ENCODE measurements at regions not wholly inside any gene's neighbourhood (a gene's known extent, or its start where the extent isn't known, plus 50 kb on each side); places are given as distances from the start of the nearest gene placed in this dataset.

DNA sequence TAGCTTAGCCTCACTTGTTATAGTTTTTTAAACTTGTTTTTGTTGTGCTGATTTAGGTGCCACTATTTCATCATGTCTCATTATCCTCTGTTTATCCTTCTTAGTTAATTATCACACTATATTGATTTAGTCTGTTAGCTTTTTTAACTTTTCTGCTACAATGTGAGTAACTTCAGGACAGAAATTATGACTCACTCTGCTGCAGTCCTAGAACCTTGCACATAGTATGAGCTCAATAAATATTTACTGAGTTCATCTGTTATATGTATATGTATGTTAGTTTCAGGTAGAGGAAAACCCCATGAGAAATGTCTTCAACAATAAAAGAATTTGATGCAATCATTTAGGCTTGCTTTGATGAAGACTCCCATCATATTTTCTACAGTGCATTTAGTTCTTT, 224.3 kb upstream of the NAV3 start:
- TF ChIP-seq CTCF (IDR thresholded peaks at IDR 0.05) (no peak), RCOR1 (IDR thresholded peaks at IDR 0.05; ENCODE audit: low read length) (no peak), SMC3 (IDR thresholded peaks at IDR 0.05; ENCODE audit: low read depth, low read length) (no peak), SIN3A (IDR thresholded peaks at IDR 0.05; ENCODE audit: borderline replicate concordance, low read depth, low read length) (no peak), CHD2 (IDR thresholded peaks at IDR 0.05; ENCODE audit: low read length, partially characterized antibody) (no peak), GABPA (IDR thresholded peaks at IDR 0.05; ENCODE audit: low read depth) (no peak), TEAD4 (IDR thresholded peaks at IDR 0.05; ENCODE audit: borderline replicate concordance, insufficient read depth) (no peak)
- TF ChIP-seq, protein P1, sequence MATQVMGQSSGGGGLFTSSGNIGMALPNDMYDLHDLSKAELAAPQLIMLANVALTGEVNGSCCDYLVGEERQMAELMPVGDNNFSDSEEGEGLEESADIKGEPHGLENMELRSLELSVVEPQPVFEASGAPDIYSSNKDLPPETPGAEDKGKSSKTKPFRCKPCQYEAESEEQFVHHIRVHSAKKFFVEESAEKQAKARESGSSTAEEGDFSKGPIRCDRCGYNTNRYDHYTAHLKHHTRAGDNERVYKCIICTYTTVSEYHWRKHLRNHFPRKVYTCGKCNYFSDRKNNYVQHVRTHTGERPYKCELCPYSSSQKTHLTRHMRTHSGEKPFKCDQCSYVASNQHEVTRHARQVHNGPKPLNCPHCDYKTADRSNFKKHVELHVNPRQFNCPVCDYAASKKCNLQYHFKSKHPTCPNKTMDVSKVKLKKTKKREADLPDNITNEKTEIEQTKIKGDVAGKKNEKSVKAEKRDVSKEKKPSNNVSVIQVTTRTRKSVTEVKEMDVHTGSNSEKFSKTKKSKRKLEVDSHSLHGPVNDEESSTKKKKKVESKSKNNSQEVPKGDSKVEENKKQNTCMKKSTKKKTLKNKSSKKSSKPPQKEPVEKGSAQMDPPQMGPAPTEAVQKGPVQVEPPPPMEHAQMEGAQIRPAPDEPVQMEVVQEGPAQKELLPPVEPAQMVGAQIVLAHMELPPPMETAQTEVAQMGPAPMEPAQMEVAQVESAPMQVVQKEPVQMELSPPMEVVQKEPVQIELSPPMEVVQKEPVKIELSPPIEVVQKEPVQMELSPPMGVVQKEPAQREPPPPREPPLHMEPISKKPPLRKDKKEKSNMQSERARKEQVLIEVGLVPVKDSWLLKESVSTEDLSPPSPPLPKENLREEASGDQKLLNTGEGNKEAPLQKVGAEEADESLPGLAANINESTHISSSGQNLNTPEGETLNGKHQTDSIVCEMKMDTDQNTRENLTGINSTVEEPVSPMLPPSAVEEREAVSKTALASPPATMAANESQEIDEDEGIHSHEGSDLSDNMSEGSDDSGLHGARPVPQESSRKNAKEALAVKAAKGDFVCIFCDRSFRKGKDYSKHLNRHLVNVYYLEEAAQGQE (IDR thresholded peaks at IDR 0.05; ENCODE audit: low read depth, low read length): no peak
